GM23338 (cell line): ENCODE measurements at regions not wholly inside any gene's neighbourhood (a gene's known extent, or its start where the extent isn't known, plus 50 kb on each side); places are given as distances from the start of the nearest gene placed in this dataset.

ENCODE experiments used
- ATAC-seq: fragments of 200-7000 bp; cut with Tn5 transposase; 3 replicates; pipeline ENCODE4 v1.9.1; 2020
- DNase-seq: peaks from one replicate; pipeline ENCODE4 v3.0.0-alpha.2; 2015; ENCODE audit warnings: low spot score
- H2AFZ ChIP-seq: fragments of 200-600 bp; sonication (generic); 2 replicates; pipeline ENCODE4 v1.8.0; 2016; ENCODE audit warnings: antibody characterized with exemption, mild to moderate bottlenecking, moderate library complexity
- H3F3A ChIP-seq: fragments of 200-600 bp; sonication (generic); replicated peaks from 2 replicates; pipeline ENCODE4 v1.8.0; 2017; ENCODE audit warnings: antibody characterized with exemption, mixed run types, low read depth
- H3K27ac ChIP-seq: fragments of 200-600 bp; sonication (generic); 2 replicates; pipeline ENCODE4 v1.6.1; 2016; ENCODE audit warnings: low read depth
- H3K27me3 ChIP-seq: fragments of 200-600 bp; sonication (generic); 2 replicates; pipeline ENCODE4 v1.8.0; 2016; ENCODE audit warnings: mild to moderate bottlenecking, mixed run types, moderate library complexity; ENCODE audit not compliant: insufficient read depth
- H3K36me3 ChIP-seq: fragments of 200-600 bp; sonication (generic); 2 replicates; pipeline ENCODE4 v1.8.0; 2016; ENCODE audit warnings: mild to moderate bottlenecking; ENCODE audit not compliant: insufficient read depth
- H3K4me1 ChIP-seq: fragments of 200-600 bp; sonication (generic); 2 replicates; pipeline ENCODE4 v1.8.0; 2016; ENCODE audit warnings: mild to moderate bottlenecking, moderate library complexity; ENCODE audit not compliant: insufficient read depth
- H3K4me2 ChIP-seq: fragments of 200-600 bp; sonication (generic); 2 replicates; pipeline ENCODE4 v1.7.1; 2017; ENCODE audit warnings: mixed run types
- H3K4me3 ChIP-seq: fragments of 200-600 bp; sonication (generic); 2 replicates; pipeline ENCODE4 v1.6.1; 2016; ENCODE audit warnings: mixed run types
- H3K79me2 ChIP-seq: fragments of 200-600 bp; sonication (generic); replicated peaks from 2 replicates; pipeline ENCODE4 v1.8.0; 2017; ENCODE audit warnings: mild to moderate bottlenecking; ENCODE audit not compliant: insufficient read depth
- H3K9me2 ChIP-seq: fragments of 200-600 bp; sonication (generic); 2 replicates; pipeline ENCODE4 v1.8.0; 2017; ENCODE audit not compliant: insufficient read depth
- H4K20me1 ChIP-seq: fragments of 200-600 bp; sonication (generic); replicated peaks from 2 replicates; pipeline ENCODE4 v1.8.0; 2017; ENCODE audit warnings: mild to moderate bottlenecking; ENCODE audit not compliant: insufficient read depth
- H3K27ac Mint-ChIP-seq: 2 replicates; pipeline ENCODE4 v1.8.0; 2020; ENCODE audit warnings: inconsistent platforms, mild to moderate bottlenecking, moderate library complexity, mixed read lengths
- H3K27me3 Mint-ChIP-seq: 3 replicates; pipeline ENCODE4 v1.8.0; 2022; ENCODE audit warnings: low read depth, mild to moderate bottlenecking, moderate library complexity, mixed read lengths, inconsistent platforms; ENCODE audit not compliant: insufficient read depth, poor library complexity
- H3K36me3 Mint-ChIP-seq: 3 replicates; pipeline ENCODE4 v1.8.0; 2021; ENCODE audit warnings: low read depth, mild to moderate bottlenecking, inconsistent platforms, moderate library complexity, mixed read lengths
- H3K4me1 Mint-ChIP-seq: 3 replicates; pipeline ENCODE4 v1.8.0; 2020; ENCODE audit warnings: mild to moderate bottlenecking, inconsistent platforms, mixed read lengths
- H3K4me3 Mint-ChIP-seq: 3 replicates; pipeline ENCODE4 v1.8.0; 2021; ENCODE audit warnings: moderate library complexity, mild to moderate bottlenecking, inconsistent platforms, mixed read lengths
- H3K9me3 Mint-ChIP-seq: 3 replicates; pipeline ENCODE4 v1.8.0; 2020; ENCODE audit warnings: moderate library complexity, mild to moderate bottlenecking, inconsistent platforms, mixed read lengths
- CREB1 ChIP-seq: fragments of 250-450 bp; sonication (Bioruptor Pico); IDR thresholded peaks from 2 replicates; pipeline ENCODE4 v1.5.0; 2020; ENCODE audit warnings: low read depth, mild to moderate bottlenecking, moderate library complexity
- CTCF ChIP-seq, 2 experiments: fragments of 200-600 bp in 1 of 2; sonication (generic) in 1 of 2; conservative IDR thresholded peaks; 2 replicates each; pipeline versions ENCODE4 v1.5.1 to v1.6.1; 2016 to 2017; ENCODE audit warnings: antibody characterized with exemption in 2 of 2, low read depth in 2 of 2, mild to moderate bottlenecking in 2 of 2, moderate library complexity in 1 of 2
- ETS1 ChIP-seq: IDR thresholded peaks from 2 replicates; pipeline ENCODE4 v1.6.1; 2016; ENCODE audit warnings: antibody characterized with exemption
- EZH2 ChIP-seq: fragments of 200-600 bp; sonication (generic); IDR thresholded peaks from one replicate; pipeline ENCODE4 v1.8.0; 2017; ENCODE audit warnings: antibody characterized with exemption, mild to moderate bottlenecking, low read depth; ENCODE audit not compliant: unreplicated experiment
- EZH2phosphoT487 ChIP-seq: fragments of 200-600 bp; sonication (generic); IDR thresholded peaks from one replicate; pipeline ENCODE4 v1.8.1; 2018; ENCODE audit warnings: antibody characterized with exemption; ENCODE audit not compliant: unreplicated experiment
- JUNB ChIP-seq: IDR thresholded peaks from one replicate; pipeline ENCODE4 v1.6.1; 2016; ENCODE audit warnings: antibody characterized with exemption; ENCODE audit not compliant: unreplicated experiment
- NANOG ChIP-seq: IDR thresholded peaks from 2 replicates; pipeline ENCODE4 v1.6.1; 2016; ENCODE audit warnings: antibody characterized with exemption, borderline replicate concordance
- POLR2AphosphoS5 ChIP-seq: IDR thresholded peaks from 2 replicates; pipeline ENCODE4 v1.6.1; 2016; ENCODE audit warnings: antibody characterized with exemption, low read depth
- REST ChIP-seq: IDR thresholded peaks from one replicate; pipeline ENCODE4 v1.6.1; 2018; ENCODE audit warnings: antibody characterized with exemption; ENCODE audit not compliant: unreplicated experiment
- STAT1 ChIP-seq: IDR thresholded peaks from one replicate; pipeline ENCODE4 v1.6.1; 2016; ENCODE audit warnings: antibody characterized with exemption; ENCODE audit not compliant: unreplicated experiment
- ZNF114 ChIP-seq: fragments of 250-450 bp; sonication (Bioruptor Pico); IDR thresholded peaks from 2 replicates; pipeline ENCODE4 v1.5.0; 2020; ENCODE audit warnings: mild to moderate bottlenecking, moderate library complexity
- ZNF331 ChIP-seq: fragments of 250-450 bp; sonication (Bioruptor Pico); IDR thresholded peaks from 2 replicates; pipeline ENCODE4 v1.5.0; 2020; ENCODE audit warnings: low read depth, mild to moderate bottlenecking, moderate library complexity
- ZNF462 ChIP-seq: fragments of 250-450 bp; sonication (Bioruptor Pico); IDR thresholded peaks from 2 replicates; pipeline ENCODE4 v1.5.0; 2020; ENCODE audit warnings: mild to moderate bottlenecking, moderate library complexity

GRCh38 chr2:7849531-7849930 is 832.3 kb upstream of the ID2 start:
- DNase-seq (no peak), ATAC-seq (no peak)
- no peak overlapping the region for H3K27ac Mint-ChIP-seq
- no peak overlapping the region for H3K4me3 Mint-ChIP-seq
- Histone ChIP-seq H3K4me1 (no peaks in the 10 kb centered on the region), H4K20me1 (no peaks in the 10 kb centered on the region), H3K79me2 (no peaks in the 10 kb centered on the region), H3K4me2 (no peak overlapping the region), H3K4me3 (no peak overlapping the region), H3F3A (no peaks in the 10 kb centered on the region), H2AFZ (no peak overlapping the region), H3K27me3 (no peaks in the 10 kb centered on the region), H3K36me3 (no peaks in the 10 kb centered on the region), H3K9me2 (0 out of 2 replicates have a peak, but pooled peaks cover 9% of the 10 kb centered on the region), H3K27ac (no peak overlapping the region)
- peaks cover 1% of the 10 kb centered on the region for H3K27me3 Mint-ChIP-seq
- TF ChIP-seq EZH2 (no peak), ZNF331 (CRISPR knock-in tag) (no peak), ZNF114 (no peak), JUNB (no peak), CREB1 (CRISPR knock-in tag) (no peak), POLR2AphosphoS5 (no peak), REST (no peak), STAT1 (no peak), CTCF (conservative IDR thresholded peaks at IDR 0.05; ENCODE audit: low read depth in 2 of 2) (no peak), EZH2phosphoT487 (no peak), NANOG (no peak), ETS1 (no peak), ZNF462 (no peak)
- no peaks in the 10 kb centered on the region for H3K4me1 Mint-ChIP-seq
- H3K36me3 Mint-ChIP-seq: no peaks in the 10 kb centered on the region; the same call in 2 of the 3 replicates
- no peaks in the 10 kb centered on the region for H3K9me3 Mint-ChIP-seq
